Neural cell (in vitro differentiated cells): ENCODE measurements at regions not wholly inside any gene's neighbourhood (a gene's known extent, or its start where the extent isn't known, plus 50 kb on each side); places are given as distances from the start of the nearest gene placed in this dataset.

Experiments used
- CTCF ChIP-seq: fragments of 450-650 bp; IDR thresholded peaks from 2 replicates; pipeline ENCODE4 v1.5.1; 2014; ENCODE audit warnings: antibody characterized with exemption, mild to moderate bottlenecking, moderate library complexity; ENCODE audit not compliant: poor library complexity, severe bottlenecking
- EP300 ChIP-seq: fragments of 450-650 bp; conservative IDR thresholded peaks from 2 replicates; pipeline ENCODE4 v1.6.1; 2014; ENCODE audit warnings: antibody characterized with exemption, mild to moderate bottlenecking, moderate library complexity; ENCODE audit not compliant: poor library complexity, severe bottlenecking
- EZH2 ChIP-seq: fragments of 200-600, 300-800 bp; shearing (Covaris generic), sonication (generic); IDR thresholded peaks from 2 replicates; pipeline ENCODE4 v1.6.1; 2014; ENCODE audit warnings: antibody characterized with exemption, low read length, borderline replicate concordance, mild to moderate bottlenecking; ENCODE audit not compliant: insufficient read depth, poor library complexity, severe bottlenecking
- POLR2AphosphoS5 ChIP-seq: IDR thresholded peaks from 2 replicates; pipeline ENCODE4 v1.6.1; 2012
- RAD21 ChIP-seq: fragments of 450-650 bp; conservative IDR thresholded peaks from 2 replicates; pipeline ENCODE4 v1.6.1; 2014; ENCODE audit warnings: antibody characterized with exemption, mild to moderate bottlenecking, moderate library complexity
- REST ChIP-seq: IDR thresholded peaks from 2 replicates; pipeline ENCODE4 v1.6.1; 2012; ENCODE audit warnings: borderline replicate concordance

GRCh38 chr4:27267339-27267969 is 406.8 kb downstream of the STIM2 start:
- TF ChIP-seq CTCF (no peak), REST (no peak), EP300 (no peak), POLR2AphosphoS5 (no peak), RAD21 (no peak), EZH2 (no peak)
